ENCODE measurements at regions not wholly inside any gene's neighbourhood (a gene's known extent, or its start where the extent isn't known, plus 50 kb on each side); places are given as distances from the start of the nearest gene placed in this dataset.

- Histone ChIP-seq H3K79me2 (no peaks in the 10 kb centered on the region), H2AFZ (no peak overlapping the region), H3K9ac (no peak overlapping the region), H3K27me3 (ENCODE audit: control insufficient read depth, insufficient read depth, low read length) (no peaks in the 10 kb centered on the region), H3K36me3 (ENCODE audit: control insufficient read depth, insufficient read depth, low read length) (no peaks in the 10 kb centered on the region), H3K4me3 (ENCODE audit: low read depth, low read length) (no peak overlapping the region), H3K9me3 (ENCODE audit: control insufficient read depth, low read length) (no peaks in the 10 kb centered on the region), H3K4me1 (no peaks in the 10 kb centered on the region), H3K4me2 (ENCODE audit: low read length) (no peak overlapping the region), H3K27ac (no peak overlapping the region)
- TF ChIP-seq, protein P1, sequence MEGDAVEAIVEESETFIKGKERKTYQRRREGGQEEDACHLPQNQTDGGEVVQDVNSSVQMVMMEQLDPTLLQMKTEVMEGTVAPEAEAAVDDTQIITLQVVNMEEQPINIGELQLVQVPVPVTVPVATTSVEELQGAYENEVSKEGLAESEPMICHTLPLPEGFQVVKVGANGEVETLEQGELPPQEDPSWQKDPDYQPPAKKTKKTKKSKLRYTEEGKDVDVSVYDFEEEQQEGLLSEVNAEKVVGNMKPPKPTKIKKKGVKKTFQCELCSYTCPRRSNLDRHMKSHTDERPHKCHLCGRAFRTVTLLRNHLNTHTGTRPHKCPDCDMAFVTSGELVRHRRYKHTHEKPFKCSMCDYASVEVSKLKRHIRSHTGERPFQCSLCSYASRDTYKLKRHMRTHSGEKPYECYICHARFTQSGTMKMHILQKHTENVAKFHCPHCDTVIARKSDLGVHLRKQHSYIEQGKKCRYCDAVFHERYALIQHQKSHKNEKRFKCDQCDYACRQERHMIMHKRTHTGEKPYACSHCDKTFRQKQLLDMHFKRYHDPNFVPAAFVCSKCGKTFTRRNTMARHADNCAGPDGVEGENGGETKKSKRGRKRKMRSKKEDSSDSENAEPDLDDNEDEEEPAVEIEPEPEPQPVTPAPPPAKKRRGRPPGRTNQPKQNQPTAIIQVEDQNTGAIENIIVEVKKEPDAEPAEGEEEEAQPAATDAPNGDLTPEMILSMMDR (IDR thresholded peaks at IDR 0.05): no peak
Measured at GRCh38 chr7:109190766-109191398, 621.2 kb downstream of the DNAJB9 start.

GRCh38 chr7:109206196-109206595 is 636.5 kb downstream of the DNAJB9 start:
- no peak overlapping the region for H3K4me2 ChIP-seq (ENCODE audit: low read length)
- H3K36me3 ChIP-seq (ENCODE audit: control insufficient read depth, insufficient read depth, low read length): no peaks in the 10 kb centered on the region
- H3K27me3 ChIP-seq (ENCODE audit: control insufficient read depth, insufficient read depth, low read length): no peaks in the 10 kb centered on the region
- H3K27ac ChIP-seq: no peak overlapping the region
- no peak overlapping the region for H2AFZ ChIP-seq
- H3K4me3 ChIP-seq (ENCODE audit: low read depth, low read length): no peak overlapping the region
- no peaks in the 10 kb centered on the region for H3K4me1 ChIP-seq
- TF ChIP-seq, protein P1 (IDR thresholded peaks at IDR 0.05): no peak
- no peaks in the 10 kb centered on the region for H3K79me2 ChIP-seq
- H3K9me3 ChIP-seq (ENCODE audit: control insufficient read depth, low read length): no peaks in the 10 kb centered on the region
- H3K9ac ChIP-seq: no peak overlapping the region

DNA sequence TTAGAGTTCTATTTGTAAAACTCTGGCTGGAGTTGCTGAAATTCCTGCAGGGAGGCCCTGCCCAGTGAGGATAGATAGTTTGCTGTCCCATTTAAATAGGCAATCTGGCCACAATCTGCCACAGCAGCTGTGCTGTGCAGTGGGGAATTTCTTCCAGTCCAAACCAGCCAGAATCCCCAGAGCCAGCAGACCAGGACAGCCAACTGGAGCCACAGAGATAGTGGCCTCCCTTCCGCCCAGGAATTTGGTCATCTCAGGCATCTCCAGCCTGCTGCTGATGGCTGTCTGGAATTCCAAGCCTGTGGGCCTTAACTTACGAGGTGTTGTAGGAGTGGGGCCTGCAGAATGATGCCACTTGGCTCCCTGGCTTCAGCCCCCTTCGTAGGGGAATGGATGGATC is 643.4 kb downstream of the DNAJB9 start:
- Histone ChIP-seq H3K9ac (no peak overlapping the region), H3K9me3 (ENCODE audit: control insufficient read depth, low read length) (no peaks in the 10 kb centered on the region), H3K4me3 (ENCODE audit: low read depth, low read length) (no peak overlapping the region), H3K4me1 (no peaks in the 10 kb centered on the region), H3K27me3 (ENCODE audit: control insufficient read depth, insufficient read depth, low read length) (no peaks in the 10 kb centered on the region), H3K79me2 (no peaks in the 10 kb centered on the region), H3K36me3 (ENCODE audit: control insufficient read depth, insufficient read depth, low read length) (no peaks in the 10 kb centered on the region), H2AFZ (no peak overlapping the region), H3K4me2 (ENCODE audit: low read length) (no peak overlapping the region), H3K27ac (no peak overlapping the region)
- TF ChIP-seq, protein P1 (IDR thresholded peaks at IDR 0.05): no peak

- no peak overlapping the region for H3K27ac ChIP-seq
- TF ChIP-seq, protein P1 (IDR thresholded peaks at IDR 0.05): no peak
- H3K36me3 ChIP-seq (ENCODE audit: control insufficient read depth, insufficient read depth, low read length): no peaks in the 10 kb centered on the region
- no peaks in the 10 kb centered on the region for H3K27me3 ChIP-seq (ENCODE audit: control insufficient read depth, insufficient read depth, low read length)
- H3K9me3 ChIP-seq (ENCODE audit: control insufficient read depth, low read length): no peaks in the 10 kb centered on the region
- no peak overlapping the region for H3K4me3 ChIP-seq (ENCODE audit: low read depth, low read length)
- H3K4me2 ChIP-seq (ENCODE audit: low read length): no peak overlapping the region
- H3K4me1 ChIP-seq: no peaks in the 10 kb centered on the region
- no peak overlapping the region for H3K9ac ChIP-seq
- H2AFZ ChIP-seq: no peak overlapping the region
- H3K79me2 ChIP-seq: no peaks in the 10 kb centered on the region
Measured at GRCh38 chr7:109215341-109215740, 645.7 kb downstream of the DNAJB9 start.

- TF ChIP-seq, protein P1 (IDR thresholded peaks at IDR 0.05): no peak
- Histone ChIP-seq H3K9me3 (ENCODE audit: control insufficient read depth, low read length) (no peaks in the 10 kb centered on the region), H3K36me3 (ENCODE audit: control insufficient read depth, insufficient read depth, low read length) (no peaks in the 10 kb centered on the region), H3K4me2 (ENCODE audit: low read length) (no peak overlapping the region), H3K4me3 (ENCODE audit: low read depth, low read length) (no peak overlapping the region), H2AFZ (no peak overlapping the region), H3K27me3 (ENCODE audit: control insufficient read depth, insufficient read depth, low read length) (no peaks in the 10 kb centered on the region), H3K4me1 (no peaks in the 10 kb centered on the region), H3K9ac (no peak overlapping the region), H3K27ac (no peak overlapping the region), H3K79me2 (no peaks in the 10 kb centered on the region)
Measured at GRCh38 chr7:109224100-109224499, 654.4 kb downstream of the DNAJB9 start.
